ENCODE measurements at regions not wholly inside any gene's neighbourhood (a gene's known extent, or its start where the extent isn't known, plus 50 kb on each side); places are given as distances from the start of the nearest gene placed in this dataset.

DNA sequence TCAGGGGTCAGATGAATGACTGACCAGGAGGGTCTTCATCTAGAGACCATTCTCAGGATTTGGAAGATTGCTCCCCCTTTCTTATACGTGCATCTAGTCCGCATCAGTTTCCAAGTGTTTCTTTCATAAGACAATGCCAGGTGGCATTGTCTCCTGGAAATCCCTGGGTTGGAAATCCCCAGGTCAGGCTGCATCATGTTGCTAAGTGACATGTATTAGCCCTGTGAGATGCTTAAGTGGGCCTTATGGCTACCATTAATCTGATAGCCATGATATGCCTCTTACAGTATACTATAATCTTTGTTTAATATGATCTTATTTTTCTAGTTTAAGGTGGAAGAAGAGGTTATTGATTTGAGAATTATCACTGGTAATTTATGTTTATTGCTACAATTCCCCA is 92.8 kb downstream of the DIO3 start (continued):
- TF ChIP-seq, protein P1, sequence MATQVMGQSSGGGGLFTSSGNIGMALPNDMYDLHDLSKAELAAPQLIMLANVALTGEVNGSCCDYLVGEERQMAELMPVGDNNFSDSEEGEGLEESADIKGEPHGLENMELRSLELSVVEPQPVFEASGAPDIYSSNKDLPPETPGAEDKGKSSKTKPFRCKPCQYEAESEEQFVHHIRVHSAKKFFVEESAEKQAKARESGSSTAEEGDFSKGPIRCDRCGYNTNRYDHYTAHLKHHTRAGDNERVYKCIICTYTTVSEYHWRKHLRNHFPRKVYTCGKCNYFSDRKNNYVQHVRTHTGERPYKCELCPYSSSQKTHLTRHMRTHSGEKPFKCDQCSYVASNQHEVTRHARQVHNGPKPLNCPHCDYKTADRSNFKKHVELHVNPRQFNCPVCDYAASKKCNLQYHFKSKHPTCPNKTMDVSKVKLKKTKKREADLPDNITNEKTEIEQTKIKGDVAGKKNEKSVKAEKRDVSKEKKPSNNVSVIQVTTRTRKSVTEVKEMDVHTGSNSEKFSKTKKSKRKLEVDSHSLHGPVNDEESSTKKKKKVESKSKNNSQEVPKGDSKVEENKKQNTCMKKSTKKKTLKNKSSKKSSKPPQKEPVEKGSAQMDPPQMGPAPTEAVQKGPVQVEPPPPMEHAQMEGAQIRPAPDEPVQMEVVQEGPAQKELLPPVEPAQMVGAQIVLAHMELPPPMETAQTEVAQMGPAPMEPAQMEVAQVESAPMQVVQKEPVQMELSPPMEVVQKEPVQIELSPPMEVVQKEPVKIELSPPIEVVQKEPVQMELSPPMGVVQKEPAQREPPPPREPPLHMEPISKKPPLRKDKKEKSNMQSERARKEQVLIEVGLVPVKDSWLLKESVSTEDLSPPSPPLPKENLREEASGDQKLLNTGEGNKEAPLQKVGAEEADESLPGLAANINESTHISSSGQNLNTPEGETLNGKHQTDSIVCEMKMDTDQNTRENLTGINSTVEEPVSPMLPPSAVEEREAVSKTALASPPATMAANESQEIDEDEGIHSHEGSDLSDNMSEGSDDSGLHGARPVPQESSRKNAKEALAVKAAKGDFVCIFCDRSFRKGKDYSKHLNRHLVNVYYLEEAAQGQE (IDR thresholded peaks at IDR 0.05; ENCODE audit: borderline replicate concordance) = no peak
- TF ChIP-seq, protein P1 (CRISPR knock-in tag; IDR thresholded peaks at IDR 0.05; ENCODE audit: low read depth) = no peak
- TF ChIP-seq, protein P2, sequence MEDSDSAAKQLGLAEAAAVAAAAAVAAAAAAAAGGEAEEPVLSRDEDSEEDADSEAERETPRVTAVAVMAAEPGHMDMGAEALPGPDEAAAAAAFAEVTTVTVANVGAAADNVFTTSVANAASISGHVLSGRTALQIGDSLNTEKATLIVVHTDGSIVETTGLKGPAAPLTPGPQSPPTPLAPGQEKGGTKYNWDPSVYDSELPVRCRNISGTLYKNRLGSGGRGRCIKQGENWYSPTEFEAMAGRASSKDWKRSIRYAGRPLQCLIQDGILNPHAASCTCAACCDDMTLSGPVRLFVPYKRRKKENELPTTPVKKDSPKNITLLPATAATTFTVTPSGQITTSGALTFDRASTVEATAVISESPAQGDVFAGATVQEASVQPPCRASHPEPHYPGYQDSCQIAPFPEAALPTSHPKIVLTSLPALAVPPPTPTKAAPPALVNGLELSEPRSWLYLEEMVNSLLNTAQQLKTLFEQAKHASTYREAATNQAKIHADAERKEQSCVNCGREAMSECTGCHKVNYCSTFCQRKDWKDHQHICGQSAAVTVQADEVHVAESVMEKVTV (CRISPR knock-in tag; IDR thresholded peaks at IDR 0.05) = no peak
- TF ChIP-seq SLC30A9 (CRISPR knock-in tag; IDR thresholded peaks at IDR 0.05) (no peak), CXXC5 (CRISPR knock-in tag; IDR thresholded peaks at IDR 0.05) (no peak)

Data from K562 (cell line).